ENCODE measurements at regions not wholly inside any gene's neighbourhood (a gene's known extent, or its start where the extent isn't known, plus 50 kb on each side); places are given as distances from the start of the nearest gene placed in this dataset.
A peak's percentile ranks its signal among the peaks of the same experiment; 100 is the strongest.

GRCh38 chr13:50197705-50198104 lies 182.5 kb downstream of the KCNRG start:
- DNase-seq: no peak

GRCh38 chr13:50198508-50198907 lies 183.3 kb downstream of the KCNRG start:
- peak; percentile 71 for DNase-seq

DNA sequence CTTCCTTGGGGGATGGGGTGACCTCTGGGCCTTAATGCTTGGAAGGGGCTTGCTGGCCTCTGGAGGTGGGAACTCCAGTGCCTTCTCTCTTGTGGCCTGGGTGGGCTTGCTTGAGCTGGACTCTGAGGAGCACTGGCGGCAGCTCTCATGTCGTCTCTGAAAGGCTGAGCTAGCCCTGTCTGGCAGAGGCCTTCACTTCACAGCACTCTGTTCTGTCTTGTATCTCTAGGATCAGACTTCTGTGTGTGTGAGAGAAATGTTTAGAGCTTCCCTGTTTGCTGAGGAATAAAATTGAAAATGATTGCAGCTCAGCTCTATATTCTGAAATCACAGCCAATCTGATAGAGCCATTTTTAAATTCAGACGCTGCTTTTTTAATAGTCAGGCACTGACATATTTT lies 185.3 kb downstream of the KCNRG start:
- no peak for DNase-seq

DNA sequence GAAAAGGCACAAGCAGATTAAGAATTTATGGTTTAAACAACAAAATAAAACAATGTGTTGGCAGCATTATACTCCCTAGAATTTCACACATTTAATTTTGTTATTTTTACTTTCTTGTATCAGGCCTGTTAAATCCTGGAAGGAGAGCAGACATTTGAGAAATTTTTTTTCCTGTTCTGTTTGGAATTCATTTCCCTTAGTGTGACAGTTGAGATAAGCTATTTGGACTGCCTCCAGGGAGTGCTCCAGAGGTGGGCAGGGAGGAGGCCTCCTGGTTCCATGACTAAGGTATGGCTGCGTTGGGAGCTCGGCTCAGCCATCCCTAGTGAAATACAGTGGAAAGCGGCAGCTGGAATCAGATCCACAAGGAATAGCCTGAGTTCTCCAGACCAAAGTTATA lies 185.7 kb downstream of the KCNRG start:
- DNase-seq: no peak

DNA sequence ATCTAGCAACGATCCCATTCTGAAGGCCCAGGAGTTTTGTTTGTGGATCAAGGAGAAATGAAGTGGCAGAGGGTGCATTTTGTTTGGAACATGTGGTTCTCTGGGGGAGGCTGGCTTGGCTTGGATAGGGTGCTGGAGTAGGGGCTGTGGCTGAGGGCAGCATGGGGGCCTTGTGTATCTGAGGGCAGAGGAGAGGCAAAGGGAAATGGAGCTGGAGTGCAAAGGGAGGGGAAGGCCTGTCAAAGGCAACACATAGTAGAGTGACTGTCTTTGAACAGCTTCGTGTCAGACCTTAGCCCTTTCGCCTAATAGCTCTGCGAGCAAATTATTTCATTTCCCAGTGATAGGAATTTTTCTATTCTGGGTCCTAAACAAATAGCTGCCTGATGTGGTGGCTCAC lies 187.2 kb downstream of the KCNRG start:
- no peak for DNase-seq

- no peak for DNase-seq
Measured at GRCh38 chr13:50203256-50203941, 188.2 kb downstream of the KCNRG start.

GRCh38 chr13:50205581-50205980 lies 190.3 kb downstream of the KCNRG start:
- no peak for DNase-seq

DNA sequence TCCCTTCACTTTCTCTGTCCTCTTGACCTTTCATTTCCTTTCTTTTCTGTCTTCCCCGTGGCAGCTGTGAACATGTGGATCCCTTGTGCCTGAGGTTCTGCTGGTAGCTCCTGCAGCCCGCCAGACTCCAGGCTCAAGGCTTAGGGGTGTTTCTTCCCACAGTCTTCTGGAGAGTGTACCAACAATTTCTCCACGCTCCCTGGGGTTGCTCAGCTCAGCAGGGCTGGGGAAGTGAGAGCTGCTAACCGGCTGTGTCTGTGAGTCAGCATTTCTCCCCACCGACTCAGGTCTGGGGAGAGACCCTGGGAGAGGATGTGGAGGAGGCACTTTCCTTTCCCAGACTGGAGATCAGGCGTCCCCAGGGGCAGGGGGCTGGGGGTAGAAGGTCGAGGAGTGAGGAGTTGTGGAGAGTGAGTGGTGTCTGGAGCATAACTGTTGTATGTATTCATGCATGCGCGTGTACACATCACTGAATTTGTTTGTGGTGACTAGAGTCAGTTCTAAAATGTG lies 193.6 kb downstream of the KCNRG start:
- DNase-seq: peak; percentile 82

- peak; percentile 22 for DNase-seq
Measured at GRCh38 chr13:50209631-50210030, 194.4 kb downstream of the KCNRG start.

- DNase-seq: no peak
Measured at GRCh38 chr13:50213526-50213925, 198.3 kb downstream of the KCNRG start.

DNA sequence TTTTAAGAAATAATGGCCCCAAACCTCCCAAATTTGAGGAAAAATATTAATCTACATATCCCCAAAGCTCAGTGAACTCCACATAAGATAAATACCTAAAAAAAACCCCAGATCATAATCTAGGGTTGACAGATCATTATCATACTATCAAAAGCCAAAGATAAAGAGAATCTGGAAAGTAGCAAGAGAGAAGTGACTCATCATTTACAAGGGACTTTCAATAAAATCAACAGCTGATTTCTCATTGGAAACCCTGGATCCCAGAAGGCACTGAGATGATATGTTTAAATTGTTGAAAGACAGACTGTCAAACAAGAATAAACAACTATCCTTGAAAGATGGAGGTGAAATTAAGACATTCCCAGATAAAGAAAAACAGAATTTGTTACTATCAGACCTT lies 199.3 kb downstream of the KCNRG start:
- no peak for DNase-seq

- DNase-seq: no peak
Measured at GRCh38 chr13:50215399-50215798, 200.2 kb downstream of the KCNRG start.

GRCh38 chr13:50219743-50220142 lies 204.5 kb downstream of the KCNRG start:
- no peak for DNase-seq

DNA sequence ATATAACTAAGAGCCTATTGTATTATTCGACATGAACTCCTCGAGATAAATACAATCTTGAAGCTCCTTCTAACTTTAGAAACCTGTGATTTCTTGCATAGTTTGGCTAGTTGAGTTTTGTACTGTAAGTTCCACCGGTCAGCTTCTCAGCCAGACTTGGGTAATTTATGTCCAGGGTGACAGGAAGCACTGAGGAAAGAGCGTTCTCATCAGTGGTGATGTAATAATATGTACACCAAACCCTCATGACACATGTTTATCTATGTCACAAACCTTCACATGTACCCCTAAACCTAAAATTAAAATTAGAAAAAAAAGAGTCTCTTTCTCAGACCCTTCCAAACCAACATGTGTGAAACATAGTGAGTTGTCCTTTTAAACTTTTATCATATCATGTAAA lies 205.7 kb downstream of the KCNRG start:
- no peak for DNase-seq

- peak; percentile 18 for DNase-seq
Measured at GRCh38 chr13:50222569-50223332, 207.5 kb downstream of the KCNRG start.

- no peak for DNase-seq
Measured at GRCh38 chr13:50224534-50224933, 209.3 kb downstream of the KCNRG start.

GRCh38 chr13:50225193-50226155 lies 210.2 kb downstream of the KCNRG start:
- DNase-seq: no peak

DNA sequence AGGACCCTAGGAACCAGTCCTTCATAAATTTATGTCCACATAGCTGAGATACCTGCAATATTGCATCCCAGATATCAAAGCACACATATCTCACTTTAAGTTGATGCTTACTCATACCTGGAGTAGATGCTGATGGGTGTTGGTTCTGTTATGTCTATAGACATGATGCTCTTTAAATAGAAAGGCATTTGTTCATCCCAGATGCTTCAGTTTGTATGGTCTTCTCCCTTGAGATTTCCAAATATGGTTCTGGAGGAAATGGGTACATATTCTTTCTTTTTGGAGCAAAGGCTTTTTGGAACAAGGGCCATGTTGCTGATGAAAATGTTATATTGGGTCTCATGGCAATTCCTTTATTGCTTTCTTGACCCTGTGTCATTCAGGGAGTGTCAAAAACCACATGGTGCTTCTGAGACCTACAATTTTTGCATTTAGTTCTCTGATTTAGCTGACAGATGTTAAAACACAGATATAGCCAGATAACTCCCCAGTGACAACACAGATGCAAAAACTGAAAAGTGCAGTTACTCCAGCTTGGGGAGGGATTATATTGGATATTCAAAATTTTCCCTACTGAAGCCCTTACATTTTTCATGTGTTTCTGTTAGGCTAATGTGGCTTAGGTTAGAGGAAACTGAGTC lies 211.4 kb downstream of the KCNRG start:
- DNase-seq: no peak

- no peak for DNase-seq
Measured at GRCh38 chr13:50227361-50227760, 212.1 kb downstream of the KCNRG start.

DNA sequence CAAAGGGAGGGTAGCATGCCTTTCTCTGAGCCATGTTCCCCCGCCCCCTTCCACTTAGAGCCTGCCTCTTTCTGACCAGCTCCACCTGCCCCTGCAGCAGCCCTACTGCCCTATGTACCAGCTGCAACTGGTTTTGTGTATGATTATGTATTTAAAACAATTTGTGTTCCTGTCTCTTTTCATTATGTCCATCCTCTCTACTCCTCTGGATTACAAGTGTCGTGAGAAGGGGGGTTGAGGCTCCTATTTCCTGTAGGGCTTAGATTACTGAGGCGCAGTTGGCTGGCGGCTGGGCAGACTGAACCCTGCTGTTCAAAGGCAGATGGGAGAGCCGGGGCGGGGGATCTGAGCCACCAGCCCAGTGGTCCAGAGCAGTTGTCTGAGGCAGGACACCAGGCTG lies 213.3 kb downstream of the KCNRG start:
- DNase-seq: no peak

DNA sequence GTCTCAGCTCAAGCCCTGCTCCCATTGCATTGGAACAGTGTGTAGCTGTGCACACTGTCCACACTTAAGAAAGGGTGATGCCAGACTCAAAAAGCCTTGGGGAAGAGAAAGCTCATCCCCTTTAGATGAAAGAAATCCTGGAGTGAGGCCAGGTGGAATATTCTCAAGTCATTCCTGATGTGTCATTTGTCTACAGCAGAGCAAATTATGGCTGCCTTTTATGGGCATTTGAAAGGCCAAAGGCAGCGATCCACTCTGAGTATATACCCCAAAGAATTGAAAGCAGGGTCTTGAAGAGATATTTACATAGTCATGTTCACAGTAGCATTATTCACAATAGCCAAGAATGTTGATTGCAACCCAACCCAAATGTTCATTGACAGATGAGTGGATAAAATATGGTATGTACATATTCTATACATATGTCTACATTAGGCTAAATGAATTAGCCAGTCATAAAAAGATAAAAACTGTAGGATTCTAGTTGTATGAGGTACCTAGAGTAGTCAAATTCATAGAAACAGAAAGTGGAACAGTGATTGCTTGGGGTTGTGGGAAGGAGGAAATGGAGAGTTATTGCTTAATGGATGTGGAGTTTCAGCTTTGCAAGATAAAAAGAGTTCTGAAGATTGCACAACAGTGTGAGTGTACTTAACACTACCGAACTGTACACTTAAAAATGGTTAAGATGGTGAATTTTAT lies 214.9 kb downstream of the KCNRG start:
- DNase-seq: peak; percentile 79

GRCh38 chr13:50230662-50230978 lies 215.4 kb downstream of the KCNRG start:
- no peak for DNase-seq
